B cell (primary cell): ENCODE measurements at regions not wholly inside any gene's neighbourhood (a gene's known extent, or its start where the extent isn't known, plus 50 kb on each side); places are given as distances from the start of the nearest gene placed in this dataset.

Experiments used
- CTCF ChIP-seq: fragments of 200-600 bp; IDR thresholded peaks from one replicate; pipeline ENCODE4 v1.8.0; 2022; ENCODE audit warnings: antibody characterized with exemption, mild to moderate bottlenecking
- EZH2 ChIP-seq: IDR thresholded peaks from 2 replicates; pipeline ENCODE4 v1.6.1; 2012; ENCODE audit warnings: borderline replicate concordance, low read depth, mild to moderate bottlenecking, moderate library complexity, low read length; ENCODE audit not compliant: insufficient read depth, poor library complexity, severe bottlenecking

- TF ChIP-seq CTCF, result no peak
- TF ChIP-seq EZH2, result no peak
Observed at GRCh38 chr18:1668279-1668678, 763.6 kb downstream of the ADCYAP1 start.
